Activated CD4-positive, alpha-beta T cell treated with anti-CD3 and anti-CD28 coated beads, Interleukin-2, amount 10 ng/mL, durations not matched to agents 7 days and 5 days (primary cell): ENCODE measurements at regions not wholly inside any gene's neighbourhood (a gene's known extent, or its start where the extent isn't known, plus 50 kb on each side); places are given as distances from the start of the nearest gene placed in this dataset.

ENCODE experiments used
- CTCF ChIA-PET: fragments of 350-600 bp; sonication (Branson Sonifier 250); formaldehyde crosslinking; loops from one replicate; lab custom pipeline; 2021; ENCODE audit warnings: antibody characterized with exemption; lab: Charles Lee
- POLR2A ChIA-PET: fragments of 350-600 bp; sonication (Branson Sonifier 250); formaldehyde crosslinking; loops from one replicate; lab custom pipeline; 2021; ENCODE audit warnings: antibody characterized with exemption; lab: Charles Lee
- DNase-seq: peaks from one replicate; pipeline ENCODE4 v3.0.0-alpha.2; 2020
- H3K27ac Mint-ChIP-seq: one replicate; pipeline ENCODE4 v1.8.0; 2021; ENCODE audit warnings: mild to moderate bottlenecking, moderate library complexity, mixed read lengths
- H3K27me3 Mint-ChIP-seq: one replicate; pipeline ENCODE4 v1.8.0; 2021; ENCODE audit warnings: mixed read lengths
- H3K36me3 Mint-ChIP-seq: one replicate; pipeline ENCODE4 v1.8.0; 2021; ENCODE audit warnings: low read depth, mixed read lengths
- H3K4me1 Mint-ChIP-seq: one replicate; pipeline ENCODE4 v1.8.0; 2021; ENCODE audit warnings: mixed read lengths
- H3K4me3 Mint-ChIP-seq: one replicate; pipeline ENCODE4 v1.8.0; 2021; ENCODE audit warnings: mild to moderate bottlenecking, moderate library complexity, mixed read lengths
- H3K9me3 Mint-ChIP-seq: one replicate; pipeline ENCODE4 v1.8.0; 2021; ENCODE audit warnings: mixed read lengths

GRCh38 chr12:20212658-20213555 lies 155.4 kb upstream of the PDE3A start:
- H3K9me3 Mint-ChIP-seq, result peaks cover 6% of the 10 kb centered on the region
- DNase-seq, result no peak
- no peak overlapping the region for H3K4me3 Mint-ChIP-seq
- H3K4me1 Mint-ChIP-seq, result no peaks in the 10 kb centered on the region
- POLR2A ChIA-PET, result no interaction called here
- no peaks in the 10 kb centered on the region for H3K36me3 Mint-ChIP-seq
- H3K27ac Mint-ChIP-seq, result no peak overlapping the region
- no peaks in the 10 kb centered on the region for H3K27me3 Mint-ChIP-seq
- CTCF ChIA-PET, result no interaction called here

GRCh38 chr12:20213723-20214625 lies 154.4 kb upstream of the PDE3A start:
- CTCF ChIA-PET, result no interaction called here
- Mint-ChIP-seq H3K4me1 (no peaks in the 10 kb centered on the region), H3K27me3 (no peaks in the 10 kb centered on the region), H3K9me3 (peaks cover 6% of the 10 kb centered on the region), H3K36me3 (no peaks in the 10 kb centered on the region), H3K27ac (no peak overlapping the region), H3K4me3 (no peak overlapping the region)
- POLR2A ChIA-PET, result no interaction called here
- DNase-seq, result no peak

- H3K27me3 Mint-ChIP-seq, result no peaks in the 10 kb centered on the region
- ChIA-PET POLR2A (no interaction called here), CTCF (interaction anchor here (0.6 kb wide), 2 partner anchors 227 to 1088 kb away, joined by 3 read pairs; no protein-coding TSS in a partner anchor)
- H3K4me1 Mint-ChIP-seq, result no peaks in the 10 kb centered on the region
- H3K4me3 Mint-ChIP-seq, result no peak overlapping the region
- no peaks in the 10 kb centered on the region for H3K36me3 Mint-ChIP-seq
- H3K27ac Mint-ChIP-seq, result no peak overlapping the region
- DNase-seq, result no peak
- H3K9me3 Mint-ChIP-seq, result peaks cover 6% of the 10 kb centered on the region
These were observed 148.0 kb upstream of the PDE3A start for GRCh38 chr12:20220339-20220738.

GRCh38 chr12:20232931-20233675 lies 135.2 kb upstream of the PDE3A start:
- no peak overlapping the region for H3K27ac Mint-ChIP-seq
- ChIA-PET CTCF (no interaction called here), POLR2A (no interaction called here)
- H3K4me3 Mint-ChIP-seq, result no peak overlapping the region
- H3K36me3 Mint-ChIP-seq, result no peaks in the 10 kb centered on the region
- no peaks in the 10 kb centered on the region for H3K4me1 Mint-ChIP-seq
- DNase-seq, result no peak
- peaks cover 4% of the 10 kb centered on the region for H3K9me3 Mint-ChIP-seq
- no peaks in the 10 kb centered on the region for H3K27me3 Mint-ChIP-seq

- CTCF ChIA-PET, result no interaction called here
- no peaks in the 10 kb centered on the region for H3K4me1 Mint-ChIP-seq
- POLR2A ChIA-PET, result no interaction called here
These were observed 133.9 kb upstream of the PDE3A start for GRCh38 chr12:20234474-20234873.

GRCh38 chr12:20237091-20237490 lies 131.2 kb upstream of the PDE3A start:
- Mint-ChIP-seq H3K4me1 (no peaks in the 10 kb centered on the region), H3K4me3 (no peak overlapping the region), H3K36me3 (no peaks in the 10 kb centered on the region), H3K9me3 (no peaks in the 10 kb centered on the region), H3K27ac (no peak overlapping the region), H3K27me3 (no peaks in the 10 kb centered on the region)
- ChIA-PET POLR2A (no interaction called here), CTCF (no interaction called here)
- DNase-seq, result no peak

More at GRCh38 chr12:20234474-20234873, 133.9 kb upstream of the PDE3A start:
- Mint-ChIP-seq H3K9me3 (peaks cover 4% of the 10 kb centered on the region), H3K27ac (no peak overlapping the region), H3K4me3 (no peak overlapping the region), H3K27me3 (no peaks in the 10 kb centered on the region), H3K36me3 (no peaks in the 10 kb centered on the region)
- no peak for DNase-seq

- Mint-ChIP-seq H3K27me3 (no peaks in the 10 kb centered on the region), H3K9me3 (no peaks in the 10 kb centered on the region), H3K4me3 (no peak overlapping the region), H3K4me1 (no peaks in the 10 kb centered on the region), H3K36me3 (no peaks in the 10 kb centered on the region), H3K27ac (no peak overlapping the region)
- ChIA-PET CTCF (no interaction called here), POLR2A (no interaction called here)
- DNase-seq, result no peak
These were observed 122.8 kb upstream of the PDE3A start for GRCh38 chr12:20245491-20245890.

- no peaks in the 10 kb centered on the region for H3K27me3 Mint-ChIP-seq
- no peaks in the 10 kb centered on the region for H3K36me3 Mint-ChIP-seq
- H3K9me3 Mint-ChIP-seq, result no peaks in the 10 kb centered on the region
- H3K4me3 Mint-ChIP-seq, result no peak overlapping the region
- DNase-seq, result no peak
- H3K27ac Mint-ChIP-seq, result no peak overlapping the region
- H3K4me1 Mint-ChIP-seq, result no peaks in the 10 kb centered on the region
- POLR2A ChIA-PET, result no interaction called here
- CTCF ChIA-PET, result no interaction called here
These were observed 119.7 kb upstream of the PDE3A start for GRCh38 chr12:20248646-20249045.

GRCh38 chr12:20250761-20251160 lies 117.6 kb upstream of the PDE3A start:
- POLR2A ChIA-PET, result no interaction called here
- H3K9me3 Mint-ChIP-seq, result peaks cover 2% of the 10 kb centered on the region
- CTCF ChIA-PET, result no interaction called here

GRCh38 chr12:20257311-20257710 lies 111.0 kb upstream of the PDE3A start:
- no peaks in the 10 kb centered on the region for H3K27me3 Mint-ChIP-seq
- no peak overlapping the region for H3K27ac Mint-ChIP-seq
- CTCF ChIA-PET, result no interaction called here
- H3K4me3 Mint-ChIP-seq, result no peak overlapping the region
- POLR2A ChIA-PET, result no interaction called here
- no peak for DNase-seq
- no peaks in the 10 kb centered on the region for H3K36me3 Mint-ChIP-seq
- H3K4me1 Mint-ChIP-seq, result no peaks in the 10 kb centered on the region
- peaks cover 2% of the 10 kb centered on the region for H3K9me3 Mint-ChIP-seq

More at GRCh38 chr12:20250761-20251160, 117.6 kb upstream of the PDE3A start:
- H3K36me3 Mint-ChIP-seq, result no peaks in the 10 kb centered on the region
- no peak for DNase-seq
- no peak overlapping the region for H3K27ac Mint-ChIP-seq
- no peaks in the 10 kb centered on the region for H3K27me3 Mint-ChIP-seq
- H3K4me1 Mint-ChIP-seq, result no peaks in the 10 kb centered on the region
- no peak overlapping the region for H3K4me3 Mint-ChIP-seq

GRCh38 chr12:20259786-20260185 lies 108.6 kb upstream of the PDE3A start:
- POLR2A ChIA-PET, result no interaction called here
- no peaks in the 10 kb centered on the region for H3K27me3 Mint-ChIP-seq
- no peak for DNase-seq
- CTCF ChIA-PET, result no interaction called here
- no peak overlapping the region for H3K4me3 Mint-ChIP-seq
- no peak overlapping the region for H3K27ac Mint-ChIP-seq
- no peaks in the 10 kb centered on the region for H3K36me3 Mint-ChIP-seq
- no peaks in the 10 kb centered on the region for H3K4me1 Mint-ChIP-seq
- H3K9me3 Mint-ChIP-seq, result peaks cover 2% of the 10 kb centered on the region

- ChIA-PET CTCF (no interaction called here), POLR2A (no interaction called here)
- Mint-ChIP-seq H3K27ac (no peak overlapping the region), H3K9me3 (no peaks in the 10 kb centered on the region), H3K27me3 (no peaks in the 10 kb centered on the region), H3K4me1 (no peaks in the 10 kb centered on the region), H3K36me3 (no peaks in the 10 kb centered on the region), H3K4me3 (no peak overlapping the region)
- no peak for DNase-seq
These were observed 107.5 kb upstream of the PDE3A start for GRCh38 chr12:20260851-20261250.
